BE2C (cell line): ENCODE measurements at regions not wholly inside any gene's neighbourhood (a gene's known extent, or its start where the extent isn't known, plus 50 kb on each side); places are given as distances from the start of the nearest gene placed in this dataset.
A peak's percentile ranks its signal among the peaks of the same experiment; 100 is the strongest.

Experiments used
- DNase-seq: peaks from one replicate; pipeline ENCODE4 v3.0.0-alpha.2; 2020
- H3K27me3 ChIP-seq: fragments of 250-450 bp; sonication (Bioruptor Pico); 2 replicates; pipeline ENCODE4 v1.5.1; 2020; ENCODE audit warnings: mild to moderate bottlenecking
- H3K36me3 ChIP-seq: fragments of 250-450 bp; sonication (Bioruptor Pico); 2 replicates; pipeline ENCODE4 v1.5.1; 2020; ENCODE audit warnings: mild to moderate bottlenecking
- H3K4me1 ChIP-seq: fragments of 250-450 bp; sonication (Bioruptor Pico); 2 replicates; pipeline ENCODE4 v1.5.1; 2020
- H3K4me3 ChIP-seq: 2 replicates; pipeline ENCODE4 v1.5.1; 2011; ENCODE audit warnings: low read depth, low read length
- H3K9me3 ChIP-seq: fragments of 250-450 bp; sonication (Bioruptor Pico); 2 replicates; pipeline ENCODE4 v1.5.1; 2020
- TF ChIP-seq, protein P1 (sequence below): IDR thresholded peaks from 2 replicates; pipeline ENCODE4 v1.5.1; 2012; ENCODE audit warnings: mild to moderate bottlenecking, low read depth, low read length

DNA sequence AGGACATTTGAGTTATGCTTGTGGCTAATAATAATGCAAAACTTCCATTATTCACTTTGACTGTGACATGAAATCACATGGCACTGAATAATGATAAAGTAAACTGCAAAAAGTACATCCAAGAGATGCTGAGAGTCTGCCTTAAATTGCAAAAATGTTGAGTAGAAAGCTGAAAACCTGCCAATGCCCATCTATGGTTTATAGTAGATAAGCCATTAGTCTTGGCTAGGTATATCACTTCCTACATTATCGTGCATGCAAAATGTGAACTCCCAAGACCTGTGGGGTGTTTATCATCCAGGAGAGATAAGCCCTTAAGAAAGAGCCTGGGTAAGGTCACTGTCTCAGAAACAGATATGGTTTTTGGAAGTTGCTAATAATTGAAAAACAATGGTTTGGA lies 208.7 kb upstream of the DPYD start:
- H3K4me3 ChIP-seq: no peak overlapping the region
- peak; percentile 28 for DNase-seq
- no peaks in the 10 kb centered on the region for H3K9me3 ChIP-seq
- H3K4me1 ChIP-seq: peaks cover 44% of the 10 kb centered on the region
- TF ChIP-seq, protein P1, sequence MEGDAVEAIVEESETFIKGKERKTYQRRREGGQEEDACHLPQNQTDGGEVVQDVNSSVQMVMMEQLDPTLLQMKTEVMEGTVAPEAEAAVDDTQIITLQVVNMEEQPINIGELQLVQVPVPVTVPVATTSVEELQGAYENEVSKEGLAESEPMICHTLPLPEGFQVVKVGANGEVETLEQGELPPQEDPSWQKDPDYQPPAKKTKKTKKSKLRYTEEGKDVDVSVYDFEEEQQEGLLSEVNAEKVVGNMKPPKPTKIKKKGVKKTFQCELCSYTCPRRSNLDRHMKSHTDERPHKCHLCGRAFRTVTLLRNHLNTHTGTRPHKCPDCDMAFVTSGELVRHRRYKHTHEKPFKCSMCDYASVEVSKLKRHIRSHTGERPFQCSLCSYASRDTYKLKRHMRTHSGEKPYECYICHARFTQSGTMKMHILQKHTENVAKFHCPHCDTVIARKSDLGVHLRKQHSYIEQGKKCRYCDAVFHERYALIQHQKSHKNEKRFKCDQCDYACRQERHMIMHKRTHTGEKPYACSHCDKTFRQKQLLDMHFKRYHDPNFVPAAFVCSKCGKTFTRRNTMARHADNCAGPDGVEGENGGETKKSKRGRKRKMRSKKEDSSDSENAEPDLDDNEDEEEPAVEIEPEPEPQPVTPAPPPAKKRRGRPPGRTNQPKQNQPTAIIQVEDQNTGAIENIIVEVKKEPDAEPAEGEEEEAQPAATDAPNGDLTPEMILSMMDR: no peak
- no peaks in the 10 kb centered on the region for H3K27me3 ChIP-seq
- no peaks in the 10 kb centered on the region for H3K36me3 ChIP-seq

DNA sequence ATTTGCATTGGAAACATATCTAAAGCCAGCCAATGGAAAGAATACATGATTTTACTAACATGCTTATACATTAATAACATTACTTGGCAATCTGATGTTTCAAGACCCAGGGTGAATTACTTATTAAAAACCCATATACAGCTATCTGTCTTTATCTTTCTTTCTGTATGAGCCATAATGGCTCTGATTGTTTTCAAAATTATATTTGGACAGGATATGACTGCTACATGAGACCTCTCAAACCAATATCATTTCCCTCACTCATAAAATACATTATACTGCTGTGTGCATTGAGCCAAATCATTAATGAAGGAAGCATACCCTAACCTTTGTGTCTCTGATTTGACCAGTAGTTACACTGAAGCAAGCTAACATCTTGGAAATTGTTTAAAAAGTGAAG lies 205.9 kb upstream of the DPYD start:
- no peak for DNase-seq
- Histone ChIP-seq H3K27me3 (no peaks in the 10 kb centered on the region), H3K9me3 (no peaks in the 10 kb centered on the region), H3K4me3 (no peak overlapping the region), H3K4me1 (peaks cover 44% of the 10 kb centered on the region), H3K36me3 (no peaks in the 10 kb centered on the region)
- TF ChIP-seq, protein P1: no peak

DNA sequence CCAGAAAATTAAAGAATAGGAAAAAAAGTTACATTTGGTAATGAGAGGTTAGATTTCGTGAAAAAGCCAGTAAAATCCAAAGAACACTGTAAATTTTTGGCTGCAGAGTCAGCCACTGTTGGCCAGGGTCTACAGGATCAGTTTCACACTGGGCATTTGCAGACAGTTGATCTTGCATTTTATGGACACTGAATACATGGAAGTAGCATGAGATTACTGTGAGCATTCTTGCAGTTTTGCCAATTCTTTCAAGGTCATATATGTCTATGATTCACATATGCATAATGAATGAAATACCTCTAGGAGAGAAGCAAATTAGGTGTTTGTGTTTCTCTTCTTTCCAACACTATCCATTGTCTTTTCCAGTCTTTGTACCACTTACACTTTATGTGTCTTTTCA lies 200.8 kb upstream of the DPYD start:
- peaks cover 17% of the 10 kb centered on the region for H3K4me1 ChIP-seq
- DNase-seq: no peak
- no peaks in the 10 kb centered on the region for H3K27me3 ChIP-seq
- H3K9me3 ChIP-seq: no peaks in the 10 kb centered on the region
- TF ChIP-seq, protein P1: no peak
- no peak overlapping the region for H3K4me3 ChIP-seq
- H3K36me3 ChIP-seq: no peaks in the 10 kb centered on the region

DNA sequence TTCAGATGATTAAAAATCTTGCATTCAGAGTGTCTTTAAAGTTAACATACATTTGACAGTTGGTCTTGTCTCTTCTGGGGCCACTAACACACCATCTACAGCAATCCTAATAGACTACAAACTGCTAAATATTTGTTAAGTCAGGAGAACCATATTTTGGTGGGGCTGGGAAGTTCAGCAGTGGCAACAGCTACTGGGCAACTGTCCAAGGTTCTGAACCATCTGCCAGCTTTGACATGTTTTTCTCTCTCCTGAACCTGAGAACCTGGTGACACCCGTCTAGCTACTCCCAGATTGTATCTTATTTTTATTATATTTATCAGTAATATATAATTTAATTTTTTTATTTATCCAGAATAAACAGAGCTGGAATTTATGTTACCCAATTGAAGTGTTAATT lies 199.0 kb upstream of the DPYD start:
- TF ChIP-seq, protein P1: no peak
- Histone ChIP-seq H3K27me3 (no peaks in the 10 kb centered on the region), H3K9me3 (no peaks in the 10 kb centered on the region), H3K4me1 (peaks cover 17% of the 10 kb centered on the region), H3K36me3 (no peaks in the 10 kb centered on the region), H3K4me3 (no peak overlapping the region)
- DNase-seq: peak; percentile 65

DNA sequence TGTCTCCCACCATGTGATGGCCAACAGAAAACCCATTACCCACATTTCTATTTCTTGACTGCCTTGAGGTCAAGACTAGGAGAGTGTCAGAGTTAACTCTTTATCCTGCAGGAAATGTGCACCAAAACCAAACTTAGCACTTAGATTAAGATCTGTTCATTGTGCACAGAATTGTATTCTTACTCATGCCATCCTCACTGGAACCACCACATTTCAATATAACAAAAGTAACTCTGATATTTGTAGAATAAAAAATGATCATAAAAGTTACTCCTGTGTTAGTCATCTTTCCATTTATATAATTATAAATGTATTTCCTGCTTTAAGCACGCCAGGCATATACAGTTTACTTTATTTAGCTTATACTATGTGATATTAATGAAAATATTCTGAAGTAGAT lies 193.0 kb upstream of the DPYD start:
- no peaks in the 10 kb centered on the region for H3K36me3 ChIP-seq
- no peaks in the 10 kb centered on the region for H3K27me3 ChIP-seq
- TF ChIP-seq, protein P1: no peak
- H3K4me3 ChIP-seq: no peak overlapping the region
- no peaks in the 10 kb centered on the region for H3K9me3 ChIP-seq
- no peak for DNase-seq
- H3K4me1 ChIP-seq: peaks cover 4% of the 10 kb centered on the region

DNA sequence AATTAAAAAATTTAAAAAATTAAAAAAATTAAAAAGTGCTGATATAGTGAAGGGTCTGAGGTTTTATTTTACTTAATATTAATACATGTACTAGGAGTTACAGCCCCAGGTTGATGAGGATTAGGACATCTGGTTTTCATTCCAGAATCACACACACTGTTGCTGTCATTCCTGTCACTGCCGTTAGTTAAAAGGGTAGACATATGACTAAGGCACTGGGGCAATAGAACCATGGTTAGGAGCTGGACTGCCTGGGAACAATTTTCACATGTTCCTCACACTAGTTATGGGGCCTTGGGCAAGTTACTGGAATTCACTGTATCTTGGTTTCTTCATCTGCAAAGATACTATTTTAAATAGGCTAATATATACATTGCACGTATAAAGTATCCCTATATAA lies 191.8 kb upstream of the DPYD start:
- Histone ChIP-seq H3K36me3 (no peaks in the 10 kb centered on the region), H3K9me3 (no peaks in the 10 kb centered on the region; the same call in 1 of the 2 replicates), H3K4me1 (no peaks in the 10 kb centered on the region), H3K27me3 (no peaks in the 10 kb centered on the region), H3K4me3 (no peak overlapping the region)
- no peak for DNase-seq
- TF ChIP-seq, protein P1: no peak
